ENCODE measurements at regions not wholly inside any gene's neighbourhood (a gene's known extent, or its start where the extent isn't known, plus 50 kb on each side); places are given as distances from the start of the nearest gene placed in this dataset.

DNA sequence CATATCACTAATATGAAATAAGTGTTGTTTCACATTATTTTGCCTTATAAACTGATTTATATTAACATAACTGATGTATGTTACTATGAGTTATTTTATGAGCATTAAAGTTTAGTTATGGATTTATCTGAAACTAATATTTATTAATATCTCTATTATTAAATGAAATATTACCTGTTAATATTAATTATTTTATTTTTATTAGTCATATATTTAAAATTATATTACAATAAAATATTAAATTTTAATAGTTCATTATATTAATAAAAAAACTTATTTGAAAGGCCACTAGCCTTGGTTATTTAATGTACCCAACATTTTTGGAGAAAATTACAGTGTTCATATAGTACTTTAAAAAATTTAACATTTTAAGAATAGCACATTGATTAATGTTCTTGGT, 1643.4 kb upstream of the MIR17HG start:
- Histone ChIP-seq H3K4me3 (no peak overlapping the region), H3K9me3 (no peaks in the 10 kb centered on the region), H3K27me3 (no peaks in the 10 kb centered on the region), H3K36me3 (no peaks in the 10 kb centered on the region), H3K4me1 (no peaks in the 10 kb centered on the region), H3K27ac (no peak overlapping the region)
- TF ChIP-seq POLR2A (IDR thresholded peaks at IDR 0.05): no peak
- TF ChIP-seq, protein P1, sequence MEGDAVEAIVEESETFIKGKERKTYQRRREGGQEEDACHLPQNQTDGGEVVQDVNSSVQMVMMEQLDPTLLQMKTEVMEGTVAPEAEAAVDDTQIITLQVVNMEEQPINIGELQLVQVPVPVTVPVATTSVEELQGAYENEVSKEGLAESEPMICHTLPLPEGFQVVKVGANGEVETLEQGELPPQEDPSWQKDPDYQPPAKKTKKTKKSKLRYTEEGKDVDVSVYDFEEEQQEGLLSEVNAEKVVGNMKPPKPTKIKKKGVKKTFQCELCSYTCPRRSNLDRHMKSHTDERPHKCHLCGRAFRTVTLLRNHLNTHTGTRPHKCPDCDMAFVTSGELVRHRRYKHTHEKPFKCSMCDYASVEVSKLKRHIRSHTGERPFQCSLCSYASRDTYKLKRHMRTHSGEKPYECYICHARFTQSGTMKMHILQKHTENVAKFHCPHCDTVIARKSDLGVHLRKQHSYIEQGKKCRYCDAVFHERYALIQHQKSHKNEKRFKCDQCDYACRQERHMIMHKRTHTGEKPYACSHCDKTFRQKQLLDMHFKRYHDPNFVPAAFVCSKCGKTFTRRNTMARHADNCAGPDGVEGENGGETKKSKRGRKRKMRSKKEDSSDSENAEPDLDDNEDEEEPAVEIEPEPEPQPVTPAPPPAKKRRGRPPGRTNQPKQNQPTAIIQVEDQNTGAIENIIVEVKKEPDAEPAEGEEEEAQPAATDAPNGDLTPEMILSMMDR (IDR thresholded peaks at IDR 0.05): no peak
- intact Hi-C loops (cut with DNase I): no loop called here
- ATAC-seq: no peak
- no peak for DNase-seq

DNA sequence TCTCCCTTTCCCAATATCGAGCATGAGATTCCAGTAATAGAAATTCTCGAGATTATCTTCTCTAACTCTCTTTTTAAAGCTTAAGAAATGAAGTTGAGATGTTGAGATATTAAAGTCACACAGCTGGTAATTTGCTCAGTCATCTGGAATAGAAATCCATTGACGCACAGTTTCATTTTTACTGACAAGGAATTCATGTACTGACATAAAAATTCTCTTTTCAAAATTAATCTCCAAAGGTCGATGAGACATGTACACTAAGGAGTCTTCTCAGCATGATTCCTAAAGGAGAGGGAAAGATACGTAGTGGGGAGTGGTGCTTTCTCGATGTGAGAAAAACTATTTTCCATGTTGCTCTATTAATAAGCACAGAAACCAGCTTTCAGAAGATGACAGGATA, 1639.5 kb upstream of the MIR17HG start:
- Histone ChIP-seq H3K4me1 (no peaks in the 10 kb centered on the region), H3K27me3 (no peaks in the 10 kb centered on the region), H3K4me3 (no peak overlapping the region), H3K27ac (no peak overlapping the region), H3K36me3 (no peaks in the 10 kb centered on the region), H3K9me3 (no peaks in the 10 kb centered on the region)
- DNase-seq: no peak
- no peak for ATAC-seq
- 76% methylated on average over 6 of the region's 6 CpGs for WGBS (ENCODE audit: insufficient coverage, low coverage, low lambda C conversion rate, missing lambda C conversion rate)
- TF ChIP-seq POLR2A (IDR thresholded peaks at IDR 0.05): no peak
- TF ChIP-seq, protein P1 (IDR thresholded peaks at IDR 0.05): no peak
- intact Hi-C loops (cut with DNase I): no loop called here

DNA sequence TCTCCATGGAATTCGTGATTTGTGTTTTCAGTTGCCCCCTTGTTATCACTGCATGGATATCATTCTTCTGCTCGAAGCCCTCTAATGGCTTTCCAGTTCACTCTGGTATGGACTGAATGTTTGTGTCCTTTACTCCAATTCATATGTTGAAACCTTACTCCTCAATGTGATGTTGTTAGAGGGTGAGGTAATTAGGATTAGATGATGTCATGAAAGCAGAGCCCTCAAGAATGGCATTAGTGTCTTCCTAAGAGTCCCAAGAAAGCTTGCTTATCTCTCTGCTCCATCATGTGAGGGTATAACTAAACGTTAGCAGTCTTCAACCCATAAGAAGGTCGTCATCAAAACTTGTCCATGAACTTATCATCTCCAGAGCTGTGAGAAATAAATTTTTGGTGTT, 1626.3 kb upstream of the MIR17HG start:
- Histone ChIP-seq H3K36me3 (no peaks in the 10 kb centered on the region), H3K27ac (no peak overlapping the region), H3K9me3 (no peaks in the 10 kb centered on the region), H3K4me3 (no peak overlapping the region), H3K4me1 (no peaks in the 10 kb centered on the region), H3K27me3 (no peaks in the 10 kb centered on the region)
- no peak for DNase-seq
- no peak for ATAC-seq
- no peak for TF ChIP-seq POLR2A (IDR thresholded peaks at IDR 0.05)
- TF ChIP-seq, protein P1 (IDR thresholded peaks at IDR 0.05): no peak
- intact Hi-C loops (cut with DNase I): no loop called here
- WGBS (ENCODE audit: insufficient coverage, low coverage, low lambda C conversion rate, missing lambda C conversion rate): 46% methylated on average over 4 of the region's 4 CpGs

DNA sequence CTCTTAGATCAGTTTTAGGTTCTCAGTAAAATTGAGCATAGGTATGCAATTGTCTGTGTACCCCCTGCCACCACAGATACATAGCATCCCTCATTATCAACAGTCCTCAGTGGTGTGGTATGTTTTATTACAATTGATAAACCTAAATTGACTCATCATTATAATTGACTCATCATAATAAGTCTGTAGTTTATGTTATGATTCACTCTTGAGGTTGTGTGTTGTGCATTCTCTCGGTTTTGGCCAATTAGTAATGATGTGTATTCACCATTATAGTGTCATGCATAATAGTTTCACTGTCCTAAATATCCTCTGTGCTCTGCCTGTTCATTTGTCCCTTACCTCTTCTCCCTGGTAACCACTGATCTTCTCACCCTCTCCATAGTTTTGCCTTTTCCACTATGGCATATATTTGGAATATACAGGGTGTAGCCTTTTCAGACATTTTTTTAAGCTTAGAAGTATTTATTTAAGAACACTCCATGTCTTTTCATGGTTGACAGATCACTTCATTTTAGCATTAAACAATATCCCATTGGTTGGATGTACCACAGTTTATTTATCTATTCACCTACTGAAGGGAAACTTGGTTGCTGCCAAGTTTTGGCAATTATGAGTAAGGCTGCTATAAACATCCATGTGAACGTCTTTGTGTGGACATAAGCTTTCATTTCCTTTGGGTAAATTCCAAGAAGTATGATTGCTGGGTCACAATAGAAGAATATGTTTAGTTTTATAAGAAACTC, 1620.6 kb upstream of the MIR17HG start:
- ATAC-seq (no peak), DNase-seq (no peak)
- intact Hi-C loops (cut with DNase I): no loop called here
- Histone ChIP-seq H3K4me1 (no peaks in the 10 kb centered on the region), H3K27ac (no peak overlapping the region), H3K36me3 (no peaks in the 10 kb centered on the region), H3K9me3 (no peaks in the 10 kb centered on the region), H3K27me3 (no peaks in the 10 kb centered on the region), H3K4me3 (no peak overlapping the region)
- WGBS (ENCODE audit: insufficient coverage, low coverage, low lambda C conversion rate, missing lambda C conversion rate): 16% methylated on average over 2 of the region's 2 CpGs
- TF ChIP-seq, protein P1 (IDR thresholded peaks at IDR 0.05): no peak
- no peak for TF ChIP-seq POLR2A (IDR thresholded peaks at IDR 0.05)

DNA sequence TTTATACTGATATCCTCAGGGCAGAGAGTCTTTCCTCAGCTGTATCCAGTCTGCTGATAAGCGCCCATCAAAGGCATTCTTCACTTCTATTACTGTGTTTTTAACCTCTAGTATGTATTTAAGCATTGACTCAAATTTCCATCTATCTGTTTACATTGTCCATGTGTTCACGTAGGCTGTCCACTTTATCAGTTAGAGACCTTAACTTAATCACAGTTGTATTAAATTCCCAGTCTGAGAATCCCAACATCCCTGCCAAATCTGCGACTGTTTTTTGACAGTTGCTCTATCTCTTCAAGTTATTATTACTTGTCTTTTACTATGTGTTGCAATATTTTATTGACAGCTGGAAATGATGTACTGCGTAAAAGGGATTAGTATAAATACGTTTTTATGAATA, 1613.7 kb upstream of the MIR17HG start:
- intact Hi-C loops (cut with DNase I): no loop called here
- TF ChIP-seq, protein P1 (IDR thresholded peaks at IDR 0.05): no peak
- TF ChIP-seq POLR2A (IDR thresholded peaks at IDR 0.05): no peak
- no peaks in the 10 kb centered on the region for H3K9me3 ChIP-seq
- H3K36me3 ChIP-seq: no peaks in the 10 kb centered on the region
- no peak for ATAC-seq
- no peak for DNase-seq
- H3K4me3 ChIP-seq: no peak overlapping the region
- WGBS (ENCODE audit: insufficient coverage, low coverage, low lambda C conversion rate, missing lambda C conversion rate): 48% methylated on average over 5 of the region's 5 CpGs
- H3K27me3 ChIP-seq: no peaks in the 10 kb centered on the region
- H3K27ac ChIP-seq: no peak overlapping the region
- H3K4me1 ChIP-seq: no peaks in the 10 kb centered on the region
